GM12878 (cell line): ENCODE measurements at regions not wholly inside any gene's neighbourhood (a gene's known extent, or its start where the extent isn't known, plus 50 kb on each side); places are given as distances from the start of the nearest gene placed in this dataset.

Source experiments
- ATAC-seq: fragments of 200-7000 bp; cut with Tn5 transposase; 3 replicates; pipeline ENCODE4 v1.9.1; 2020; ENCODE audit warnings: mild to moderate bottlenecking, moderate library complexity
- BruUV-seq: library from RNA; stranded (reverse); fragments of 400-500 nt; replicated peaks from 2 replicates; lab custom pipeline; 2021; lab: Mats Ljungman, UMichigan
- CTCF ChIA-PET: fragments of 300-600 bp; sonication (Branson Sonifier 250); formaldehyde crosslinking; extraction: SDS; loops from one replicate; lab custom pipeline; 2021; ENCODE audit warnings: inconsistent platforms; lab: Yijun Ruan, JAX
- POLR2A ChIA-PET: fragments of 350-600 bp; formaldehyde crosslinking; extraction: SDS; loops from one replicate; lab custom pipeline; 2021; ENCODE audit warnings: inconsistent platforms; lab: Charles Lee
- RAD21 ChIA-PET: fragments of 300-600 bp; sonication (Branson Sonifier 250); formaldehyde crosslinking; loops from one replicate; lab custom pipeline; 2023; ENCODE audit warnings: antibody characterized with exemption; ENCODE audit not compliant: unreplicated experiment; lab: Charles Lee
- SMC1A ChIA-PET: fragments of 300-600 bp; sonication (Branson Sonifier 250); formaldehyde crosslinking; loops from one replicate; lab custom pipeline; 2023; ENCODE audit not compliant: unreplicated experiment, uncharacterized antibody; lab: Charles Lee
- DNase-seq: peaks from one replicate; pipeline ENCODE4 v3.0.0-alpha.2; 2011; ENCODE audit warnings: low read depth, low spot score
- FAIRE-seq: peaks from 3 replicates; lab custom pipeline; 2011; peaks lifted over from hg19 to GRCh38; lab: Jason Lieb, UNC
- H2AFZ ChIP-seq: 2 replicates; pipeline ENCODE4 v1.6.0; 2011; ENCODE audit warnings: low read depth, low read length, control low read depth; ENCODE audit not compliant: control insufficient read depth
- H3K27ac ChIP-seq: 2 replicates; pipeline ENCODE4 v1.5.1; 2011; ENCODE audit warnings: control low read depth; ENCODE audit not compliant: control insufficient read depth, insufficient read depth
- H3K27me3 ChIP-seq, 2 experiments: replicated peaks in 1 of 2; 2 replicates each; pipeline versions ENCODE4 v1.6.0 to v1.6.1; 2011; ENCODE audit warnings: low read length in 1 of 2; ENCODE audit not compliant: control insufficient read depth in 2 of 2, insufficient read depth in 2 of 2
- H3K36me3 ChIP-seq, 2 experiments: 2 replicates each; pipeline ENCODE4 v1.5.1; 2011; ENCODE audit warnings: low read length in 1 of 2; ENCODE audit not compliant: control insufficient read depth in 2 of 2, insufficient read depth in 2 of 2
- H3K4me1 ChIP-seq: 2 replicates; pipeline ENCODE4 v1.6.1; 2011; ENCODE audit warnings: mild to moderate bottlenecking, low read length, moderate library complexity, mixed read lengths; ENCODE audit not compliant: control insufficient read depth, insufficient read depth
- H3K4me2 ChIP-seq: 2 replicates; pipeline ENCODE4 v1.6.0; 2011; ENCODE audit warnings: control low read depth; ENCODE audit not compliant: control insufficient read depth, insufficient read depth
- H3K4me3 ChIP-seq: fragments of 200-600 bp; sonication (generic); 2 replicates; pipeline ENCODE4 v1.5.1; 2016
- H3K79me2 ChIP-seq: 2 replicates; pipeline ENCODE4 v1.6.0; 2011; ENCODE audit warnings: low read length; ENCODE audit not compliant: control insufficient read depth, insufficient read depth
- H3K9ac ChIP-seq: 2 replicates; pipeline ENCODE4 v1.8.0; 2011; ENCODE audit warnings: low read length, control low read depth, mixed read lengths; ENCODE audit not compliant: control insufficient read depth, insufficient read depth
- H3K9me3 ChIP-seq: replicated peaks from 3 replicates; pipeline ENCODE4 v1.5.1; 2011; ENCODE audit warnings: mild to moderate bottlenecking, low read length; ENCODE audit not compliant: control insufficient read depth, insufficient read depth
- H4K20me1 ChIP-seq: 2 replicates; pipeline ENCODE4 v1.6.0; 2011; ENCODE audit not compliant: control insufficient read depth, insufficient read depth
- CUX1 ChIP-seq: IDR thresholded peaks from 2 replicates; pipeline ENCODE4 v1.6.1; 2012; ENCODE audit warnings: improper control_type of control experiment, low read depth, low read length; ENCODE audit not compliant: insufficient replicate concordance
- RFX5 ChIP-seq: IDR thresholded peaks from 2 replicates; pipeline ENCODE4 v1.6.1; 2011; ENCODE audit warnings: low read depth, low read length, improper control_type of control experiment
- WGBS: methylation state at CpG from one replicate; pipeline ENCODE4 v1.1.6; 2016; ENCODE audit warnings: low lambda C conversion rate; ENCODE audit not compliant: insufficient replicate concordance, insufficient coverage; ENCODE audit errors: missing lambda C conversion rate; 5-methylcytosine and 5-hydroxymethylcytosine counted together
- in situ Hi-C: fragments of 300-500 bp; cut with MboI; formaldehyde crosslinking; loops from 9 replicates; pipeline ENCODE4 v1.14.3; 2018; ENCODE audit warnings: mixed read lengths
- intact Hi-C: fragments of 100-400 bp; cut with micrococcal nuclease; formaldehyde crosslinking; loops from one replicate; pipeline ENCODE4 v1.14.2; 2022; ENCODE audit not compliant: unreplicated experiment

DNA sequence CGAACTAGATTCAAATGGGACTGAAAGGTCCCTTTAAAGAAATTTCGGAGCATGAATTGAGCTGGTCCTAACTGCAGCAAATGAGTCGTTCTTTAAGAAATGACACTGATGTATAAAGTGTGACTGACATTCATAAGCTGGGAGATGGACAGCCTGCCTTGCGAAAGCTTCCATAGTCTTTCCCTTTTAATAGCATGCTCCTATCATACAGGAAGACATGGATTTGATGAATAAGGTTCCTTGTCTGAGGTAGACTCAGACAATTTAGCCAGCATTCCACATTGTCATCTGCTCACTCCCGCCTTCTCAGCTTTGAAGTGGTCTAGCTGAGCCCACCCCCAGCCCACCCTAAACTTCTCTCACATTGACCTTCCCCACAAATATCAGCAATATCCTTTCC lies 264.9 kb downstream of the TSN start:
- DNase-seq (no peak), FAIRE-seq (no peak), ATAC-seq (no peak)
- intact Hi-C loops: no loop called here
- in situ Hi-C loops: no loop called here
- H3K9ac ChIP-seq: no peak overlapping the region
- CTCF ChIA-PET: interaction anchor here (0.6 to 0.7 kb wide), 2 partner anchors 11 kb away, joined by 3 to 4 read pairs; no protein-coding TSS in a partner anchor
- no peaks in the 10 kb centered on the region for H3K9me3 ChIP-seq
- H3K79me2 ChIP-seq: no peaks in the 10 kb centered on the region
- 10% methylated on average over 5 of the region's 5 CpGs for WGBS
- TF ChIP-seq RFX5 (no peak), CUX1 (no peak)
- no peak overlapping the region for H3K27ac ChIP-seq
- SMC1A ChIA-PET: interaction anchor here (0.6 kb wide), 1 partner anchor 100 kb away, joined by 3 read pairs; no protein-coding TSS in a partner anchor
- no peak overlapping the region for H3K4me3 ChIP-seq
- H2AFZ ChIP-seq: no peak overlapping the region
- H4K20me1 ChIP-seq: no peaks in the 10 kb centered on the region
- POLR2A ChIA-PET: no interaction called here
- no peak overlapping the region for H3K4me2 ChIP-seq
- no peaks in the 10 kb centered on the region for H3K27me3 ChIP-seq
- H3K36me3 ChIP-seq: no peaks in the 10 kb centered on the region
- RAD21 ChIA-PET: no interaction called here
- no TSS peak for BruUV-seq
- H3K4me1 ChIP-seq: no peaks in the 10 kb centered on the region
